ENCODE measurements at regions not wholly inside any gene's neighbourhood (a gene's known extent, or its start where the extent isn't known, plus 50 kb on each side); places are given as distances from the start of the nearest gene placed in this dataset.

GRCh38 chr7:55274156-55274555, 91.0 kb upstream of the LANCL2 start:
- no peak overlapping the region for H3K27ac ChIP-seq
- TF ChIP-seq ZFX (IDR thresholded peaks at IDR 0.05): no peak
- TF ChIP-seq, protein P1, sequence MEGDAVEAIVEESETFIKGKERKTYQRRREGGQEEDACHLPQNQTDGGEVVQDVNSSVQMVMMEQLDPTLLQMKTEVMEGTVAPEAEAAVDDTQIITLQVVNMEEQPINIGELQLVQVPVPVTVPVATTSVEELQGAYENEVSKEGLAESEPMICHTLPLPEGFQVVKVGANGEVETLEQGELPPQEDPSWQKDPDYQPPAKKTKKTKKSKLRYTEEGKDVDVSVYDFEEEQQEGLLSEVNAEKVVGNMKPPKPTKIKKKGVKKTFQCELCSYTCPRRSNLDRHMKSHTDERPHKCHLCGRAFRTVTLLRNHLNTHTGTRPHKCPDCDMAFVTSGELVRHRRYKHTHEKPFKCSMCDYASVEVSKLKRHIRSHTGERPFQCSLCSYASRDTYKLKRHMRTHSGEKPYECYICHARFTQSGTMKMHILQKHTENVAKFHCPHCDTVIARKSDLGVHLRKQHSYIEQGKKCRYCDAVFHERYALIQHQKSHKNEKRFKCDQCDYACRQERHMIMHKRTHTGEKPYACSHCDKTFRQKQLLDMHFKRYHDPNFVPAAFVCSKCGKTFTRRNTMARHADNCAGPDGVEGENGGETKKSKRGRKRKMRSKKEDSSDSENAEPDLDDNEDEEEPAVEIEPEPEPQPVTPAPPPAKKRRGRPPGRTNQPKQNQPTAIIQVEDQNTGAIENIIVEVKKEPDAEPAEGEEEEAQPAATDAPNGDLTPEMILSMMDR (conservative IDR thresholded peaks at IDR 0.05): no peak

DNA sequence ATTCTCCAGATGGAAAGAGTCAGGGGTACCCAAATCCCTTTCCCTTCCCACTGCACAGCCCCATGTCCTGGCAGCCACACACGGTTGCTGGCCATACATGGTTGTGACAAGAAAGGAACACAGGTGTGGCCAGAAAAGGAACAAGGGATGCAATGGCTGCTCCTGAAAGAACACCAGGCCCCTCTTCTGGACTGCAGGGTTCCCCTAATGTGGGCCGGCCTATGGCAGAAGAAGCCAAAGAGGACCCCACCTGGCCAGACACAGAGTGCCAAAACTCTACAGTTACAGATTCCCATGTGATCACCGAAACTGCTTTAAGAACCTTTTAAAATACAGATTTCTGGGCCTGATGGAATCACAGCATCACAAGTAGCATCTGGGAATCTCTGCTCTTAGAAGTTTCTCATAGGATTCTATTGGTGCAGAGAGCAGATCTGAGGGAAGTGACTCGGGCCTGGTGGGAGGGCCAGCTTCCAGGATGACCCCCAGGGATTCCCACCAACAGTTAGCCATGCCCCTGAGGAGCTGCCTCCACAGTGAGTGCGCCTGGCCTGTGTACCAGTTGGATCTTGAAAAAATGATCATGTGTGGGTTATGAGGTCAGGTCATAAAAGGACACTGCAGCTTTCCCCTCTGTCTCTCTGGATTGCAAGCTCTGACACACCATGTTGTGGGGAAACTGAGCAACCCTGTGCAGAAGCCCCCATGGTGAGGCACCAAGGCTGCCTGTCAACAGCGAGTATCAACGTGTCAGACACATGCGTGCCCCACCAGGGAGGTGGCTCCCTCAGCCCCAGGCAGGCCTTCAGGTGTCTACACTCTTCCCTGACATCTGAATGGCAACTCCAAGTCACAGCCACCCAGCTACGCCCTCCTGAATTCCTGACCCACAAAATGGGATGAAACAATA, 89.6 kb upstream of the LANCL2 start:
- H3K27ac ChIP-seq: no peak overlapping the region
- TF ChIP-seq, protein P1 (conservative IDR thresholded peaks at IDR 0.05): no peak
- TF ChIP-seq ZFX (IDR thresholded peaks at IDR 0.05): no peak

- no peak overlapping the region for H3K27ac ChIP-seq
- no peak for TF ChIP-seq ZFX (IDR thresholded peaks at IDR 0.05)
- TF ChIP-seq, protein P1 (conservative IDR thresholded peaks at IDR 0.05): no peak
These were observed 88.4 kb upstream of the LANCL2 start for GRCh38 chr7:55276572-55277295.

- no peak for TF ChIP-seq ZFX (IDR thresholded peaks at IDR 0.05)
- TF ChIP-seq, protein P1 (conservative IDR thresholded peaks at IDR 0.05): no peak
- H3K27ac ChIP-seq: no peak overlapping the region
These were observed 87.2 kb upstream of the LANCL2 start for GRCh38 chr7:55277916-55278315.

DNA sequence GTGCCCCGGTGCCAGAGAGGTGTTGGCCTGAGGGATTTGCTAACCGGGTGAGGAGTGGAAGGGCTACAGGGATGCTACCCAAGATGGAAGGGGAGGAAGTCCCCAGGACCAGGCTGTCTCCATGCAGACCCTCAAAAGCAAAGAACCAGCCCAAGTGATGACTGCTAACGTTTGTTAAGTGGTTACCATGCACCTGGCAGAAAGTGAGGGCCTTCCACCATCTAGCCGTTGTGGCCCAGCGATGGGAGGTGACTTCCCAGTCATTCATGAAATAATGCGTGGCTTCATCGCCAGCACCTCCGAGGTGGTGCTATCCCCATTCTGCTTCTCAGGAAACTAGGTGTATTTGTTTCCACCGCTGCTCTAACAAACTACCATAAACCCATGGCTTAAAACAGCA, 86.8 kb upstream of the LANCL2 start:
- TF ChIP-seq ZFX (IDR thresholded peaks at IDR 0.05): no peak
- TF ChIP-seq, protein P1 (conservative IDR thresholded peaks at IDR 0.05): no peak
- H3K27ac ChIP-seq: no peak overlapping the region

GRCh38 chr7:55279080-55279845, 85.9 kb upstream of the LANCL2 start:
- H3K27ac ChIP-seq: no peak overlapping the region
- TF ChIP-seq ZFX (IDR thresholded peaks at IDR 0.05): no peak
- TF ChIP-seq, protein P1 (conservative IDR thresholded peaks at IDR 0.05): no peak
